HepG2 (cell line): ENCODE measurements at regions not wholly inside any gene's neighbourhood (a gene's known extent, or its start where the extent isn't known, plus 50 kb on each side); places are given as distances from the start of the nearest gene placed in this dataset.

Experiments
- ATAC-seq: fragments of 200-7000 bp; cut with Tn5 transposase; 3 replicates; pipeline ENCODE4 v1.9.1; 2020; ENCODE audit warnings: mild to moderate bottlenecking, moderate library complexity
- BruUV-seq: library from RNA; stranded (reverse); fragments of 400-500 nt; replicated peaks from 2 replicates; lab custom pipeline; 2021; lab: Mats Ljungman, UMichigan
- CTCF ChIA-PET: fragments of 300-600 bp; formaldehyde crosslinking; extraction: SDS; loops from one replicate; lab custom pipeline; 2021; ENCODE audit warnings: low total read pairs, inconsistent platforms, low intra/inter-chr PET ratio; lab: Yijun Ruan, JAX
- POLR2A ChIA-PET: fragments of 350-600 bp; sonication (Branson Sonifier 250); formaldehyde crosslinking; loops from one replicate; lab custom pipeline; 2020; ENCODE audit warnings: antibody characterized with exemption, inconsistent platforms; lab: Yijun Ruan, JAX
- DNase-seq: peaks from one replicate; pipeline ENCODE4 v3.0.0-alpha.2; 2015; ENCODE audit warnings: low spot score
- FAIRE-seq: peaks from 3 replicates; lab custom pipeline; 2011; peaks lifted over from hg19 to GRCh38; lab: Jason Lieb, UNC
- H2AFZ ChIP-seq: one replicate; pipeline ENCODE4 v1.6.1; 2011; ENCODE audit warnings: low read length, inconsistent platforms
- H3K27ac ChIP-seq: fragments of 300-600 bp; 3 replicates; pipeline ENCODE4 v1.8.0; 2011; ENCODE audit warnings: mixed run types, mild to moderate bottlenecking, mixed read lengths, low read length, inconsistent platforms; ENCODE audit not compliant: insufficient read depth; ENCODE audit errors: extremely low read length
- H3K27me3 ChIP-seq, 2 experiments: fragments of 200-600 bp in 1 of 2; 2 replicates in 1 of 2; 3 replicates in 1 of 2; pipeline versions ENCODE4 v1.6.0 to v1.8.0; 2011; ENCODE audit warnings: low read length in 2 of 2, mild to moderate bottlenecking in 2 of 2, moderate library complexity in 2 of 2, inconsistent platforms in 1 of 2; ENCODE audit not compliant: insufficient read depth in 2 of 2, control insufficient read depth in 1 of 2
- H3K36me3 ChIP-seq, 2 experiments: fragments of 200-600 bp in 1 of 2; replicated peaks in 1 of 2; 2 replicates in 1 of 2; 3 replicates in 1 of 2; pipeline versions ENCODE4 v1.5.1 to v1.8.0; 2011; ENCODE audit warnings: low read length in 2 of 2, inconsistent platforms in 1 of 2; ENCODE audit not compliant: insufficient read depth in 2 of 2, control insufficient read depth in 1 of 2
- H3K4me1 ChIP-seq: 2 replicates; pipeline ENCODE4 v1.5.1; 2012; ENCODE audit warnings: low read length, inconsistent platforms; ENCODE audit not compliant: insufficient read depth
- H3K4me2 ChIP-seq: 2 replicates; pipeline ENCODE4 v1.6.0; 2011; ENCODE audit warnings: low read depth, low read length, inconsistent platforms
- H3K4me3 ChIP-seq, 3 experiments: fragments of 200-600 bp in 1 of 3; sonication (generic), shearing (Covaris generic) in 1 of 3; replicated peaks in 1 of 3; 2 replicates each; pipeline ENCODE4 v1.5.1; 2011 to 2016; ENCODE audit warnings: low read length in 3 of 3, inconsistent platforms in 2 of 3, low read depth in 2 of 3, mild to moderate bottlenecking in 2 of 3, control low read depth in 1 of 3, mixed read lengths in 1 of 3; ENCODE audit not compliant: insufficient read depth in 1 of 3
- H3K79me2 ChIP-seq: one replicate; pipeline ENCODE4 v1.6.1; 2011; ENCODE audit warnings: low read length, inconsistent platforms; ENCODE audit not compliant: insufficient read depth
- H3K9ac ChIP-seq: 2 replicates; pipeline ENCODE4 v1.6.0; 2011; ENCODE audit warnings: mild to moderate bottlenecking, low read depth, low read length, inconsistent platforms; ENCODE audit not compliant: insufficient read depth
- H3K9me3 ChIP-seq: 2 replicates; pipeline ENCODE4 v1.5.1; 2012; ENCODE audit warnings: mild to moderate bottlenecking, low read length
- H4K20me1 ChIP-seq: 2 replicates; pipeline ENCODE4 v1.6.0; 2011; ENCODE audit warnings: inconsistent platforms, mild to moderate bottlenecking, low read length, moderate library complexity; ENCODE audit not compliant: insufficient read depth
- HNF1A ChIP-seq, 2 experiments: sonication (generic) in 1 of 2; formaldehyde crosslinking in 1 of 2; IDR thresholded peaks; 2 replicates each; pipeline versions ENCODE4 v1.4.0 to v1.6.1; 2016 to 2020; ENCODE audit warnings: borderline replicate concordance in 1 of 2, low read depth in 1 of 2, mild to moderate bottlenecking in 1 of 2, missing genetic modification reagents in 1 of 2
- MAX ChIP-seq: IDR thresholded peaks from 2 replicates; pipeline ENCODE4 v1.6.1; 2012; ENCODE audit warnings: inconsistent platforms
- MIXL1 ChIP-seq: IDR thresholded peaks from 2 replicates; pipeline ENCODE4 v1.6.1; 2016
- ZNF7 ChIP-seq: IDR thresholded peaks from 2 replicates; pipeline ENCODE4 v1.6.1; 2016; ENCODE audit warnings: missing biosample characterization, missing genetic modification reagents
- WGBS: methylation state at CpG from one replicate; pipeline ENCODE4 v1.1.6; 2017; ENCODE audit warnings: low lambda C conversion rate; 5-methylcytosine and 5-hydroxymethylcytosine counted together
- in situ Hi-C: cut with HindIII; loops from 2 replicates; pipeline ENCODE4 v1.10.0; 2017; ENCODE audit warnings: low pct_unique_long_range_greater_than_20kb; ENCODE audit not compliant: extremely low pct_ligation_motif_present
- intact Hi-C: fragments of 100-400 bp; cut with micrococcal nuclease; formaldehyde crosslinking; loops from one replicate; pipeline ENCODE4 v1.10.0; 2022; ENCODE audit not compliant: unreplicated experiment

DNA sequence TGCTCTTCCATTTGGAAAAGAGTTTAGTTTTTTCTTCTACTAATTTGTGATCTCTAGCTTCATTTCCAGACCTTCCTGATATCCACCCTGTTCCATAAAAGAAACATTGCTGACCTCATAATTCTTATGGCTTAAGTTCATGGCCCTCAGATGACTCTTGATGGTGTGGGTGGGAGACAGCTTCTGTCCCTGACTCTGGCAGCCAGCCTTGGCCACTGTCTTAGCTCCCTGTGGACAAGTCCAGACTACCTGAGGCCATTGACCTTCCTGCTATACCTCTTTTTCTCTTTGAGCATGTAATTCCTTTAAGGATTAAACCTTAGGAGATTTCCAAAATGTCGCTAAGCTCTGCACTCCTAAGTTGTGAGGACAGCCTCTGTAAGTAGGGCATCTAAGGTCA, 101.1 kb upstream of the DAP start:
- in situ Hi-C loops: no loop called here
- no peak for FAIRE-seq
- H3K4me1 ChIP-seq: peaks cover 47% of the 10 kb centered on the region
- no TSS peak for BruUV-seq
- H3K36me3 ChIP-seq: no peaks in the 10 kb centered on the region
- H4K20me1 ChIP-seq: no peaks in the 10 kb centered on the region
- POLR2A ChIA-PET: no interaction called here
- no peaks in the 10 kb centered on the region for H3K9me3 ChIP-seq
- H2AFZ ChIP-seq: no peak overlapping the region
- H3K4me3 ChIP-seq: no peak overlapping the region
- no peak for ATAC-seq
- TF ChIP-seq MAX (no peak), HNF1A (IDR thresholded peaks at IDR 0.05; ENCODE audit: low read depth) (no peak), HNF1A (CRISPR knock-in tag; IDR thresholded peaks at IDR 0.05; ENCODE audit: borderline replicate concordance) (no peak), ZNF7 (CRISPR knock-in tag) (no peak), MIXL1 (CRISPR knock-in tag) (no peak)
- TF ChIP-seq, all 625 proteins: peak for 0
- no peak overlapping the region for H3K9ac ChIP-seq
- H3K79me2 ChIP-seq: no peaks in the 10 kb centered on the region
- no peak overlapping the region for H3K27ac ChIP-seq
- CTCF ChIA-PET: no interaction called here
- no peak for DNase-seq
- WGBS: 89% methylated on average over 1 of the region's 1 CpG
- H3K4me2 ChIP-seq: no peak overlapping the region
- intact Hi-C loops: loop anchor here (5.0 to 10.0 kb wide), 3 partner anchors 125 to 320 kb away; no protein-coding TSS in a partner anchor
- no peaks in the 10 kb centered on the region for H3K27me3 ChIP-seq
